PFSK-1 (cell line): ENCODE measurements at regions not wholly inside any gene's neighbourhood (a gene's known extent, or its start where the extent isn't known, plus 50 kb on each side); places are given as distances from the start of the nearest gene placed in this dataset.

ENCODE experiments used
- FOXP2 ChIP-seq: optimal IDR thresholded peaks from 2 replicates; pipeline ENCODE3; 2011; ENCODE audit warnings: borderline replicate concordance, control low read depth, inconsistent platforms; ENCODE audit not compliant: insufficient read depth; ENCODE audit errors: extremely low read length, extremely low read depth
- POLR2AphosphoS5 ChIP-seq: IDR thresholded peaks from 2 replicates; pipeline ENCODE4 v1.6.1; 2012; ENCODE audit warnings: low read depth, mild to moderate bottlenecking, control low read depth, low read length, moderate library complexity
- SIN3A ChIP-seq: IDR thresholded peaks from 2 replicates; pipeline ENCODE4 v1.6.1; 2012; ENCODE audit warnings: mild to moderate bottlenecking, low read length, moderate library complexity, borderline replicate concordance; ENCODE audit not compliant: insufficient read depth
- TAF1 ChIP-seq: IDR thresholded peaks from 2 replicates; pipeline ENCODE4 v1.6.1; 2012; ENCODE audit warnings: low read length, control low read depth, borderline replicate concordance; ENCODE audit not compliant: insufficient read depth
- TF ChIP-seq, protein P1 (sequence below), 2 experiments: IDR thresholded peaks; 2 replicates each; pipeline versions ENCODE4 v1.6.1 to v1.8.0; 2011 to 2012; ENCODE audit warnings: low read depth in 2 of 2, low read length in 2 of 2, control low read depth in 1 of 2, inconsistent platforms in 1 of 2, mild to moderate bottlenecking in 1 of 2, moderate library complexity in 1 of 2; ENCODE audit not compliant: insufficient read depth in 1 of 2

- TF ChIP-seq POLR2AphosphoS5 (no peak), TAF1 (no peak), FOXP2 (no peak), SIN3A (no peak)
- TF ChIP-seq, protein P1, sequence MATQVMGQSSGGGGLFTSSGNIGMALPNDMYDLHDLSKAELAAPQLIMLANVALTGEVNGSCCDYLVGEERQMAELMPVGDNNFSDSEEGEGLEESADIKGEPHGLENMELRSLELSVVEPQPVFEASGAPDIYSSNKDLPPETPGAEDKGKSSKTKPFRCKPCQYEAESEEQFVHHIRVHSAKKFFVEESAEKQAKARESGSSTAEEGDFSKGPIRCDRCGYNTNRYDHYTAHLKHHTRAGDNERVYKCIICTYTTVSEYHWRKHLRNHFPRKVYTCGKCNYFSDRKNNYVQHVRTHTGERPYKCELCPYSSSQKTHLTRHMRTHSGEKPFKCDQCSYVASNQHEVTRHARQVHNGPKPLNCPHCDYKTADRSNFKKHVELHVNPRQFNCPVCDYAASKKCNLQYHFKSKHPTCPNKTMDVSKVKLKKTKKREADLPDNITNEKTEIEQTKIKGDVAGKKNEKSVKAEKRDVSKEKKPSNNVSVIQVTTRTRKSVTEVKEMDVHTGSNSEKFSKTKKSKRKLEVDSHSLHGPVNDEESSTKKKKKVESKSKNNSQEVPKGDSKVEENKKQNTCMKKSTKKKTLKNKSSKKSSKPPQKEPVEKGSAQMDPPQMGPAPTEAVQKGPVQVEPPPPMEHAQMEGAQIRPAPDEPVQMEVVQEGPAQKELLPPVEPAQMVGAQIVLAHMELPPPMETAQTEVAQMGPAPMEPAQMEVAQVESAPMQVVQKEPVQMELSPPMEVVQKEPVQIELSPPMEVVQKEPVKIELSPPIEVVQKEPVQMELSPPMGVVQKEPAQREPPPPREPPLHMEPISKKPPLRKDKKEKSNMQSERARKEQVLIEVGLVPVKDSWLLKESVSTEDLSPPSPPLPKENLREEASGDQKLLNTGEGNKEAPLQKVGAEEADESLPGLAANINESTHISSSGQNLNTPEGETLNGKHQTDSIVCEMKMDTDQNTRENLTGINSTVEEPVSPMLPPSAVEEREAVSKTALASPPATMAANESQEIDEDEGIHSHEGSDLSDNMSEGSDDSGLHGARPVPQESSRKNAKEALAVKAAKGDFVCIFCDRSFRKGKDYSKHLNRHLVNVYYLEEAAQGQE (IDR thresholded peaks at IDR 0.05; ENCODE audit: insufficient read depth in 1 of 2, low read depth in 2 of 2, low read length in 2 of 2), result no peak
Measured at GRCh38 chr5:126233256-126233655, 190.0 kb upstream of the GRAMD2B start.

- TF ChIP-seq TAF1, result no peak
- no peak for TF ChIP-seq POLR2AphosphoS5
- TF ChIP-seq SIN3A, result no peak
- no peak for TF ChIP-seq FOXP2
- TF ChIP-seq, protein P1 (IDR thresholded peaks at IDR 0.05; ENCODE audit: insufficient read depth in 1 of 2, low read depth in 2 of 2, low read length in 2 of 2), result no peak
Measured at GRCh38 chr5:126234563-126235195, 188.5 kb upstream of the GRAMD2B start.

GRCh38 chr5:126235628-126236027 lies 187.6 kb upstream of the GRAMD2B start:
- TF ChIP-seq FOXP2 (no peak), SIN3A (no peak), TAF1 (no peak), POLR2AphosphoS5 (no peak)
- TF ChIP-seq, protein P1 (IDR thresholded peaks at IDR 0.05; ENCODE audit: insufficient read depth in 1 of 2, low read depth in 2 of 2, low read length in 2 of 2), result no peak

DNA sequence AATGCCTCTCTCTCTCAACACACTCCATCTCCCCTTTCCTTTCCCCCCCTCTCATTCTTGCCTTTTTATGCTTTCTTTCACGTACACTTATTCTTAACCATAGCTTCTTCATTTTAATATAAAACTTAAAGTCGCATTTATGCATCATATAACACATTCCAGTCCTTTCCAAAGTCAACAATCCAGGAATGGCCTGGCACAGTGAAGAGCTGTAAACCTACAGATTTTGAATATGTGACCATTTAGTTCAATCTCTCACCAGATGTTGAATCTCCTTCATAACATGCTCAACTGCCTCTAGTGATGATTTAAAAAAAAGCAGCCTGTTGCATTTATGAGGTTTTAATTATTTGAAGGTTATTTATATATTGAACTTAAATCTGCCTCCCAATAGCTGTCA lies 186.2 kb upstream of the GRAMD2B start:
- TF ChIP-seq SIN3A (no peak), FOXP2 (no peak), POLR2AphosphoS5 (no peak), TAF1 (no peak)
- TF ChIP-seq, protein P1 (IDR thresholded peaks at IDR 0.05; ENCODE audit: insufficient read depth in 1 of 2, low read depth in 2 of 2, low read length in 2 of 2), result no peak

- TF ChIP-seq, protein P1 (IDR thresholded peaks at IDR 0.05; ENCODE audit: insufficient read depth in 1 of 2, low read depth in 2 of 2, low read length in 2 of 2), result no peak
- TF ChIP-seq SIN3A (no peak), TAF1 (no peak), FOXP2 (no peak), POLR2AphosphoS5 (no peak)
Measured at GRCh38 chr5:126248611-126249010, 174.6 kb upstream of the GRAMD2B start.
